ENCODE measurements at regions not wholly inside any gene's neighbourhood (a gene's known extent, or its start where the extent isn't known, plus 50 kb on each side); places are given as distances from the start of the nearest gene placed in this dataset.

GRCh38 chr4:54418468-54418867, 189.4 kb downstream of the PDGFRA start:
- TF ChIP-seq CTCF (IDR thresholded peaks at IDR 0.05; ENCODE audit: insufficient read depth, low read length) (no peak), POLR2AphosphoS5 (IDR thresholded peaks at IDR 0.05; ENCODE audit: low read depth) (no peak)

Data from HL-60 (cell line).